ENCODE measurements at regions not wholly inside any gene's neighbourhood (a gene's known extent, or its start where the extent isn't known, plus 50 kb on each side); places are given as distances from the start of the nearest gene placed in this dataset.

DNA sequence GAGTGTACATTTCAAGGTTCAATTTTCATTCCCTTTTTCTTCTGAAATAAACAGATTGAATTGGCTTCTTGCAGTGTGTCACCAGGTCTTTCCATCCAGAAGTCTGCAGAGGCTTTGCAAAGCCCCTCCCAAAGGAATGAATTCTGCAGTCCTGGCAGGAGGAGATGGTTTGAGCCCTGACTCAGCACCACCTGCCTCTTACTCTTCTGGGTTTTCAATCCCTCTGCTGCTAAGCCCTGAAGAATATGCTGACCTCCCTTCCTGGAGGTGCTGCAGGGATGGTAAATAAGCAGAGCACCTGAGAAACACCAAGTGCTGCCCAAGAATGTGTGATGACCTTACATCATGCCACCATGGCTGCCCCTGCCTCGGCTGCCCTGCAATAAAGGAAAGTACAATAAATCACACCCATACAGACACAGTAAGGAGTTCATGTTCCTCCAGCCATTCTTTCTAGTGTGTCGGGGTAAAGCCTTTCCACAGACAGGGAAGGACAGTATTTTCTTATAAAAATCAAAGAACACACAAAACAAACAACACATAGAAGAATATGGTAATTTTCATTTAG, 209.2 kb downstream of the ZNF326 start:
- Histone ChIP-seq H3K27me3 (ENCODE audit: insufficient read depth) (no peaks in the 10 kb centered on the region), H3F3A (replicated peaks; ENCODE audit: low read depth) (no peaks in the 10 kb centered on the region), H2AFZ (no peak overlapping the region), H3K4me1 (ENCODE audit: insufficient read depth) (0 out of 2 replicates have a peak, but pooled peaks cover under 1% of the 10 kb centered on the region), H3K9me2 (ENCODE audit: insufficient read depth) (no peaks in the 10 kb centered on the region), H3K4me3 (no peak overlapping the region), H3K27ac (ENCODE audit: low read depth) (no peak overlapping the region), H3K36me3 (ENCODE audit: insufficient read depth) (no peaks in the 10 kb centered on the region), H4K20me1 (replicated peaks; ENCODE audit: insufficient read depth) (no peaks in the 10 kb centered on the region), H3K79me2 (replicated peaks; ENCODE audit: insufficient read depth) (no peaks in the 10 kb centered on the region), H3K4me2 (no peak overlapping the region)
- H3K4me1 Mint-ChIP-seq = peaks cover 14% of the 10 kb centered on the region
- H3K4me3 Mint-ChIP-seq = no peak overlapping the region
- H3K9me3 Mint-ChIP-seq = no peaks in the 10 kb centered on the region
- no peak for TF ChIP-seq REST (IDR thresholded peaks at IDR 0.05; ENCODE audit: unreplicated experiment)
- no peak for TF ChIP-seq ZNF331 (CRISPR knock-in tag; IDR thresholded peaks at IDR 0.05; ENCODE audit: low read depth)
- TF ChIP-seq EZH2 (IDR thresholded peaks at IDR 0.05; ENCODE audit: low read depth, unreplicated experiment) = no peak
- TF ChIP-seq, protein P1, sequence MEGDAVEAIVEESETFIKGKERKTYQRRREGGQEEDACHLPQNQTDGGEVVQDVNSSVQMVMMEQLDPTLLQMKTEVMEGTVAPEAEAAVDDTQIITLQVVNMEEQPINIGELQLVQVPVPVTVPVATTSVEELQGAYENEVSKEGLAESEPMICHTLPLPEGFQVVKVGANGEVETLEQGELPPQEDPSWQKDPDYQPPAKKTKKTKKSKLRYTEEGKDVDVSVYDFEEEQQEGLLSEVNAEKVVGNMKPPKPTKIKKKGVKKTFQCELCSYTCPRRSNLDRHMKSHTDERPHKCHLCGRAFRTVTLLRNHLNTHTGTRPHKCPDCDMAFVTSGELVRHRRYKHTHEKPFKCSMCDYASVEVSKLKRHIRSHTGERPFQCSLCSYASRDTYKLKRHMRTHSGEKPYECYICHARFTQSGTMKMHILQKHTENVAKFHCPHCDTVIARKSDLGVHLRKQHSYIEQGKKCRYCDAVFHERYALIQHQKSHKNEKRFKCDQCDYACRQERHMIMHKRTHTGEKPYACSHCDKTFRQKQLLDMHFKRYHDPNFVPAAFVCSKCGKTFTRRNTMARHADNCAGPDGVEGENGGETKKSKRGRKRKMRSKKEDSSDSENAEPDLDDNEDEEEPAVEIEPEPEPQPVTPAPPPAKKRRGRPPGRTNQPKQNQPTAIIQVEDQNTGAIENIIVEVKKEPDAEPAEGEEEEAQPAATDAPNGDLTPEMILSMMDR (conservative IDR thresholded peaks at IDR 0.05; ENCODE audit: low read depth in 2 of 2) = no peak
- no peak for TF ChIP-seq ZNF462 (CRISPR knock-in tag; IDR thresholded peaks at IDR 0.05)
- no peak for TF ChIP-seq ETS1 (IDR thresholded peaks at IDR 0.05)
- TF ChIP-seq POLR2AphosphoS5 (IDR thresholded peaks at IDR 0.05; ENCODE audit: low read depth) = no peak
- TF ChIP-seq JUNB (IDR thresholded peaks at IDR 0.05; ENCODE audit: unreplicated experiment) = no peak
- no peak for TF ChIP-seq STAT1 (IDR thresholded peaks at IDR 0.05; ENCODE audit: unreplicated experiment)
- no peak for TF ChIP-seq EZH2phosphoT487 (IDR thresholded peaks at IDR 0.05; ENCODE audit: unreplicated experiment)
- no peak for TF ChIP-seq NANOG (IDR thresholded peaks at IDR 0.05; ENCODE audit: borderline replicate concordance)
- no peak for TF ChIP-seq ZNF114 (CRISPR knock-in tag; IDR thresholded peaks at IDR 0.05)
- TF ChIP-seq CREB1 (CRISPR knock-in tag; IDR thresholded peaks at IDR 0.05; ENCODE audit: low read depth) = no peak
- no peaks in the 10 kb centered on the region for H3K27me3 Mint-ChIP-seq (ENCODE audit: insufficient read depth, low read depth, poor library complexity)
- no peak overlapping the region for H3K27ac Mint-ChIP-seq
- ATAC-seq = peak; percentile 35; the same call in 2 of the 3 replicates
- no peaks in the 10 kb centered on the region for H3K36me3 Mint-ChIP-seq (ENCODE audit: low read depth)
- DNase-seq (ENCODE audit: low spot score) = no peak

Measured in GM23338 (cell line).